AG09309 (cell line): ENCODE measurements at regions not wholly inside any gene's neighbourhood (a gene's known extent, or its start where the extent isn't known, plus 50 kb on each side); places are given as distances from the start of the nearest gene placed in this dataset.

ENCODE experiments used
- DNase-seq: peaks from one replicate; pipeline ENCODE4 v3.0.0-alpha.2; 2010; ENCODE audit warnings: low read depth
- H3K4me3 ChIP-seq: 2 replicates; pipeline ENCODE4 v1.5.1; 2011; ENCODE audit warnings: mild to moderate bottlenecking, low read depth, low read length, moderate library complexity; ENCODE audit not compliant: control insufficient read depth
- CTCF ChIP-seq: IDR thresholded peaks from 2 replicates; pipeline ENCODE4 v1.5.1; 2011; ENCODE audit warnings: mild to moderate bottlenecking, low read depth, low read length, inconsistent platforms; ENCODE audit not compliant: insufficient read depth, control insufficient read depth; ENCODE audit errors: missing control alignments

GRCh38 chr5:16238018-16238417, 58.4 kb upstream of the MARCHF11 start:
- no peak for DNase-seq
- no peak overlapping the region for H3K4me3 ChIP-seq
- no peak for TF ChIP-seq CTCF

GRCh38 chr5:16234598-16234997, 55.0 kb upstream of the MARCHF11 start:
- no peak overlapping the region for H3K4me3 ChIP-seq
- no peak for DNase-seq
- no peak for TF ChIP-seq CTCF

- TF ChIP-seq CTCF, result no peak
- DNase-seq, result no peak
Observed at GRCh38 chr5:16233730-16234129, 54.1 kb upstream of the MARCHF11 start.

GRCh38 chr5:16229357-16229940, 49.9 kb upstream of the MARCHF11 start:
- no peak for TF ChIP-seq CTCF
- DNase-seq, result no peak
- H3K4me3 ChIP-seq, result no peak overlapping the region

More at GRCh38 chr5:16233730-16234129, 54.1 kb upstream of the MARCHF11 start:
- H3K4me3 ChIP-seq, result no peak overlapping the region
